MM.1S (cell line): ENCODE measurements at regions not wholly inside any gene's neighbourhood (a gene's known extent, or its start where the extent isn't known, plus 50 kb on each side); places are given as distances from the start of the nearest gene placed in this dataset.

Experiments
- CTCF ChIP-seq: fragments of 300-600 bp; sonication (generic); IDR thresholded peaks from 2 replicates; pipeline ENCODE4 v1.5.1; 2016; ENCODE audit warnings: antibody characterized with exemption, low read length, mixed read lengths
- EZH2 ChIP-seq: fragments of 300-600 bp; sonication (generic); optimal IDR thresholded peaks from 2 replicates; pipeline ENCODE3; 2017; ENCODE audit warnings: low read depth, mild to moderate bottlenecking, antibody characterized with exemption, low read length, mixed read lengths

- TF ChIP-seq CTCF (no peak), EZH2 (no peak)
Observed at GRCh38 chr11:26846227-26846626, 124.4 kb upstream of the SLC5A12 start.
